ENCODE measurements at regions not wholly inside any gene's neighbourhood (a gene's known extent, or its start where the extent isn't known, plus 50 kb on each side); places are given as distances from the start of the nearest gene placed in this dataset.

DNA sequence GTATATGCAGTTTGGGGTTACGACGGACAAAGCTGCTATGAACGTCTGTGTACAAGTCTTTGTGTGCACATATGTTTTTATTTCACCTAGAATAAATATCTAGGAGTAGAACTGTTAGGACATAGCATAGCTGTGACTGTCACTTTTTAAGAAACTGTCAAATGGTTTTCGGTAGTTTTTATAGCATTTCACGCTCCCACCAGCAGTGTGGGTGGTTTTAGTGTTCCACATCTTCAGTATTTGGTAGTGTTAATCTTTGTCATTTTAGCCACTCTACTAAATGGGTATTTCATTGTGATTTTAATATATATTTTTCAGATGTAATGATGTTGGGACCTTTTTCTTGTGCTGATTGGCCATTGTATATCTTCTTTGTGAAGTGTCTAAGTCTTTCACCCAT lies 109.1 kb upstream of the BCAT1 start:
- no peak overlapping the region for H3K27ac ChIP-seq
- no peak overlapping the region for H3K4me3 ChIP-seq

DNA sequence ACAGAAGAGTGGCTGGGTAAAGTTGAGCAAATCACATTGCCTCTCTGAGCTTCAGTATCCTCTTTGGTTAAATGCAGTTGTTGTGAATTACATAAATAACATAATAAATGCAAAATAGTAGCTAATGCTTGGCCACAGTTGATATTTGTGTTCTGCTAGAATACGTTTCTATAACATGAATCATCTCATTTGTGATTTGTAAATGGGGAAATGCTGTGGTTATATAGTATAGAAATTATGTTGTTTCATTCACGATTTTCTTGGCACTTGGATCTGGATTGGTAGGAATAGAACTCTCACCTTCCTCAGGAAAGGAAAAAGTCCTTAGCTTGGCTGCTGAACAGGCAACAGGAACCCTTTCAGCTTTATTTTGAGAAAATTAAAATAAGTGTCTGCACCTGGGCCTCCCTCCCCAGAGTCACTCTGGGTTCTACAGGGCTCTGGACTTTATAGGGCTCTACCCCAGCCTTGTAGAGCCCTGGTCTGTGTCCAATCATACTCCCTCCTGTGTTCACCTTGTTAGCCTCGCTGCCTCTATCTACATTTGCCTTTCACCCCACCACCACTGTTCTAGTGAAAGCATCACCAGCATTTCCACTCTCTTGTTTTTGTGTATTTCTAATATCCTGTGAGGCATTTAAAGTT lies 107.7 kb upstream of the BCAT1 start:
- Histone ChIP-seq H3K4me3 (no peak overlapping the region), H3K27ac (peak overlapping the region in 9 of 21 experiments; percentile 2 to 44 (median 16))

- Histone ChIP-seq H3K4me3 (no peak overlapping the region), H3K27ac (peak overlapping the region in 10 of 21 experiments; percentile 2 to 53 (median 33))
Measured at GRCh38 chr12:25056011-25056410, 107.1 kb upstream of the BCAT1 start.

DNA sequence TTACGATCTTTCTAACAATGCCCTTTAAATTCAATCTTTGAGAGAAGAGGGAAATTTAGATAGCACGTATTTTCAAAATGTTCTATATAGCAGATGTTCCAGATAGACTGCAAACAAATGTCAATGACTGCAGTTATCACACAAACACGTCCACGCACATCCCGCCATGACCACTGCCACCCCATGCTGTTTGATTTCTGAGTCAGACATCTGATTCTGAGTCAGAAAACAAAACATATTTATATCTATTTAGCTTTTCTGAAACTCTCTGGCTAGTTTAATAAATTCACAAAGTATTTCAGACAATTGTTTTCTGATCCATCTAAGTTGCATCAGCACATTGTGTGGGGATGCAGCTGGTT lies 105.9 kb upstream of the BCAT1 start:
- H3K4me3 ChIP-seq, result peak overlapping the region in 4 of 7 experiments; percentile 0 to 35 (median 32)
- H3K27ac ChIP-seq, result peak overlapping the region in 11 of 21 experiments; percentile 39 to 87 (median 73)

- H3K4me3 ChIP-seq, result peak overlapping the region in 6 of 7 experiments; percentile 0 to 35 (median 28)
- peak overlapping the region in 16 of 21 experiments; percentile 27 to 87 (median 70) for H3K27ac ChIP-seq
Measured at GRCh38 chr12:25054076-25054782, 105.3 kb upstream of the BCAT1 start.

DNA sequence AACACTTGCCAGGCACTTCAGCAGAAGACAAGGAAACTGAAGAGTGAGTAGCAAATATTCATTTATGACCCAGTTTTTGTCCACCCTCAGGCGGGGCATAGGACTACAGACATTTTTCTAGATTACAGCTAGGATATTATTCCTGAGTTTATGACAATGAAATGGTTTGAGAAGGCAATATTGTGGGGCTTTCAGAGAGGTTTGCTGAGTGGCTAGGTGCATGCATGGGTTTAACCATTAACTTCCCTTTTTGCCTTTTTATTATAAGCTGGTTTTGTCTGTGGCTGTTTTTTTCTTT lies 104.0 kb upstream of the BCAT1 start:
- Histone ChIP-seq H3K4me3 (peak overlapping the region; percentile 17 to 35 (median 31)), H3K27ac (peak overlapping the region in 18 of 21 experiments; percentile 1 to 87 (median 64))

DNA sequence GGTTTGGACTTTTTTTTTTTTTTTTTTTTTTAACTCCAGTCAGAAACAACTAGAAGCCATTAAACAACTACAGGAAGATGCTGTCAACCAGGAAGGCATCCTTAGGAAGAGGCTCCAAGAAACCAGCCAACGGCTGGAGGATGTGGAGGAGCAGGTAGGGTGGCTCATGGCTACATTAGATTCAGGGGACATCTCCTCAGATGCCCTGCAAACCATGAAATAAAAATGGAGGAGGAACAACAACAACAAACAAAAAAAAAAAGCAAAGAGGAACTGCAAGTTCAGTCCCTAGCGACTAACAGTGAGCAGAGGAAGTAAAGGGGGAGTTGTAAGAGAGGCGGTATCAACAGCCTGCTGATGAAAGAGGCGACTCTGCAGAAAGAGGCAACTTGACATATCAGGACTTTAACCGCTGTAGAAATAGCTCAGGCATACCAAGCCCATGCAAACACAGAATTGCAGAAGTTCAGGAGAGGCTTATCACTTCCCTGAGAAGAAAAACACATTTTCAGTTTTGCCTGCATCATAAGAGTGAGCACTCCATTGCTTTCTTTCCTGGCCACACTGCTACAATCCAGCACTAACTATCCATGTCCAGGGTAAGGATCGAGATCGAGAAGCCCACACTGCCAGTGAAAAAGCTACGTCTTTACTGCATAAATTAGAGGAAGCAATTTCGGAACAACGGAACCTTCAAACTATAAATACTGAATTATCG lies 103.5 kb upstream of the BCAT1 start:
- Histone ChIP-seq H3K27ac (peak overlapping the region in 18 of 21 experiments; percentile 1 to 87 (median 64)), H3K4me3 (peak overlapping the region; percentile 17 to 35 (median 31))

DNA sequence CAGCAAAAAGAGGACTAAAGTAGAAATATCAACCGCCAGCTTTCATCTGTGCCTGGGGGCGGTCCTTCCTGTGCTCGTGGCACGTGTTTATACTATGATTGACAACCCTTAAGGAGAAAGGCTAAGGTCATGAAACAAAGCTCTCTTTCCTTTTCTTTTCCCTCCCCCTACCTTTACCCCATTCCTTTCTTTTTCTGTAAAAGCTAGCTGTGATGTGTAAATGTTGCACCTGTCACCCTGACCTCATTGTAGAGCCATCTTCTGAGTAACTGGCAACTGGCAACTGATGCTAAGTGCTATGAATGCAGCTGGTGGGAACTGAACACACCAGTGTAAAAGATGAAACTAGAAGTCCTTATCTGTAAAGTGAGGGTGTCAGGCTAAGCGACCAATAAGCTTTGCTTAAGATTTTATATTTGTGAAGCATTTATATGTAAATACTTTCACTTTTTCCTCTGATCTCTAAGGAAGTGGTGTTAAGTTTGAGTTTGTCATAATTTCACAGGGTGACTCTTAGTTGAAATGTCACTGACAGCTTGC lies 102.8 kb upstream of the BCAT1 start:
- Histone ChIP-seq H3K4me3 (peak overlapping the region in 5 of 7 experiments; percentile 24 to 35 (median 32)), H3K27ac (peak overlapping the region in 11 of 21 experiments; percentile 24 to 87 (median 71))

- Histone ChIP-seq H3K4me3 (no peak overlapping the region), H3K27ac (peak overlapping the region in 9 of 21 experiments; percentile 40 to 87 (median 75))
Measured at GRCh38 chr12:25051171-25051570, 102.3 kb upstream of the BCAT1 start.

DNA sequence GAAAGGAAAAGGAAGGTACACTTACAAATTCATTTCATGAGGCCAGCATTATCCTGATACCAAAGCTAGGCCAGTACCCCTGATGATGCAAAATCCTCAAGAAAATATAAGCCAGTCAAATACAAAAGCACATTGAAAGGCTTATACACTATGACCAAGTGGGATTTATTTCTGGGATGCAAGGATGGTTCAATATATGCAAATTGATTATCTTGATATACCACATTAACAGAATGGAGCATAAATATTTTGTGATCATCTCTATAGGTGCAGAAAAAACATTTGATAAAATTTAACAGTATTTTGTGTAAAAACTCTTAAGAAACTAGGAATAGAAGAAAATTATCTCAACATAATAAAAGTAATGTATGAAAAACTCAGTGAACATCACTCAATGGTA lies 97.0 kb upstream of the BCAT1 start:
- no peak overlapping the region for H3K4me3 ChIP-seq
- no peak overlapping the region for H3K27ac ChIP-seq

- Histone ChIP-seq H3K4me3 (no peak overlapping the region), H3K27ac (peak overlapping the region in 2 of 21 experiments; percentile 2 to 59)
Measured at GRCh38 chr12:25041006-25041741, 92.3 kb upstream of the BCAT1 start.

DNA sequence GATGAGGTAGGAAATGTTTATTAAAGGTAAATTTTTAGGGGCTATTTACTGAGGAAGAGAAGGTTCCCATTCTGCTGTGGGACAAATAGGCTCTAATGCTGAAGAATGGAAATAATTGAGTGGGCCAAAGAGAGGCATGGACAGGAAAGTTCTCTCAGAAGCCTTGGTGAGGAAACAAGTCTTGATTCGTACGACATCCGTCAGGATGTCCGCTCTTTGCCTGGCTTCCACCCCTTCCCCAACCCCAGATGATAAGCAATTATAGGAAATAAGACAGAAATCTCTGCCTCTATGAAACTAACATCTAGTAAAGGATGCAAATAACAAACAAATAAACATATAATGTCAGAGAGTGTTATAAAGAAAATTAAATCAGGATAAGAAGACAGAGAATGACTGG lies 91.7 kb upstream of the BCAT1 start:
- Histone ChIP-seq H3K4me3 (no peak overlapping the region), H3K27ac (peak overlapping the region in 2 of 21 experiments; percentile 2 to 59)

- H3K4me3 ChIP-seq, result no peak overlapping the region
- H3K27ac ChIP-seq, result no peak overlapping the region
Measured at GRCh38 chr12:25034676-25035075, 85.8 kb upstream of the BCAT1 start.

DNA sequence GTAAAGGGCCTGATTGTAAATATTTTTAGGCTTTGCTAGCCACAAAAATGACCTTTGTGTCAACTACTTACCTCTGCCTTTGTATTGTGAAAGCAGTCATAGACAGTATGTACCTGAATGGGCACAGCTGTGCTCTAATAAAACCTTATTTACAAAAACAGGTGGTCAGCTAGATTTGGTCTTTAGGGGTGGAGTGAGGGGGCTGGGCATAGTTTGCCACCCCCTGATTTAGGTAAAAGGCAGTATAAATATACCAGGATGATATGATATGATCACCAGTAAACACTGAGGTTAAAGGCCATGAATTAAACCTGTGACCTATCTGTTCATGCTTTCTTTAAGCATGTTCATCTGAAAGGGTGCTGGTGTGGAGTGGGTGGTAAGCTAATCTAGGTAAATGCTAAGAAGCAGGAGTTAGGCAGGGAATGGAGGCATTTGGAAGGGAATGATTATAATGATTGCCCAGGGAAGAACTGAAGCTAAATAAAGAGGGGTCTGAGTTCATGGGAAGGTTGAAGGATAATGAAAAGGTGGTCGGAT lies 77.1 kb upstream of the BCAT1 start:
- no peak overlapping the region for H3K4me3 ChIP-seq
- no peak overlapping the region for H3K27ac ChIP-seq

- no peak overlapping the region for H3K27ac ChIP-seq
- no peak overlapping the region for H3K4me3 ChIP-seq
Measured at GRCh38 chr12:25025260-25025659, 76.4 kb upstream of the BCAT1 start.

- Histone ChIP-seq H3K4me3 (no peak overlapping the region), H3K27ac (no peak overlapping the region)
Measured at GRCh38 chr12:25023808-25024207, 74.9 kb upstream of the BCAT1 start.

GRCh38 chr12:25020621-25021243 lies 71.8 kb upstream of the BCAT1 start:
- no peak overlapping the region for H3K27ac ChIP-seq
- H3K4me3 ChIP-seq, result no peak overlapping the region

- no peak overlapping the region for H3K27ac ChIP-seq
- H3K4me3 ChIP-seq, result no peak overlapping the region
Measured at GRCh38 chr12:25018146-25018545, 69.2 kb upstream of the BCAT1 start.

DNA sequence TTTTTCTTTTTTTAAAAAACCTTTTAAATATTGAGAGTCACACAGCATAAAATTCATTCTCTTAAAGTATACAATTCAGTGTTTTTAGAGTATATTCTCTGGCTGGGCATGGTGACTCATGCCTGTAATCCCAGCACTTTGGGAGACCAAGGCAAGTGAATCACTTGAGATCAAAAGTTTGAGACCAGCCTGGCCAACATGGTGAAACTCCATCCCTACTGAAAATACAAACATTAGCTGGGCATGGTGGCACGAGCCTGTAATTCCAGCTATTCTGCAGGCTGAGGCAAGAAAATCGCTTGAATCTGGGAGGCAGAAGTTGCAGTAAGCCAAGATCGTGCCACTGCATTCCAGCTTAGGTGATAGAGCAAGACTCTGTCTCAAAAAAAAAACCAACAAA lies 68.4 kb upstream of the BCAT1 start:
- Histone ChIP-seq H3K4me3 (no peak overlapping the region), H3K27ac (no peak overlapping the region)
